Gastrocnemius medialis (tissue), 4 donors: ENCODE measurements at regions not wholly inside any gene's neighbourhood (a gene's known extent, or its start where the extent isn't known, plus 50 kb on each side); places are given as distances from the start of the nearest gene placed in this dataset.

ENCODE experiments used
- ATAC-seq, 2 donors: fragments of 150-250 bp; one replicate each; pipeline ENCODE4 v1.9.1; 2016
- DNase-seq, 2 donors: peaks; one replicate each; pipeline ENCODE4 v3.0.0-alpha.2; 2019
- H3K27ac ChIP-seq, 4 donors: fragments of 200-600 bp; sonication (generic); 1 replicate in 1 of 4; 2 replicates in 3 of 4; pipeline ENCODE4 v1.5.1; 2016 to 2018; ENCODE audit warnings: mild to moderate bottlenecking in 2 of 4, moderate library complexity in 1 of 4
- H3K27me3 ChIP-seq, 3 donors: fragments of 200-600 bp; sonication (generic) in 2 of 3; 1 replicate in 1 of 3; 2 replicates in 2 of 3; pipeline versions ENCODE4 v1.5.1 to v1.6.0; 2016 to 2019; ENCODE audit warnings: mild to moderate bottlenecking in 1 of 3, moderate library complexity in 1 of 3
- H3K36me3 ChIP-seq, 2 donors: fragments of 200-600 bp; sonication (generic) in 1 of 2; one replicate each; pipeline ENCODE4 v1.5.1; 2017 to 2018
- H3K4me1 ChIP-seq, 2 donors: fragments of 200-600 bp; sonication (generic) in 1 of 2; one replicate each; pipeline ENCODE4 v1.5.1; 2016 to 2017; ENCODE audit warnings: mild to moderate bottlenecking in 2 of 2
- H3K4me3 ChIP-seq, 4 donors: fragments of 200-600 bp; sonication (generic) in 3 of 4; 1 replicate in 1 of 4; 2 replicates in 3 of 4; pipeline ENCODE4 v1.5.1; 2016 to 2019; ENCODE audit warnings: mild to moderate bottlenecking in 2 of 4
- H3K9me3 ChIP-seq, 3 donors: fragments of 200-600 bp; sonication (generic) in 2 of 3; 1 replicate in 1 of 3; 2 replicates in 2 of 3; pipeline ENCODE4 v1.5.1; 2016 to 2019
- CTCF ChIP-seq, 5 experiments: fragments of 450-650 bp in 3 of 5; fragments of 200-600 bp in 2 of 5; sonication (generic) in 2 of 5; IDR thresholded peaks in 4 of 5; conservative IDR thresholded peaks in 1 of 5; 1 replicate in 4 of 5; 2 replicates in 1 of 5; pipeline ENCODE4 v1.5.1; 2016 to 2019; ENCODE audit warnings: antibody characterized with exemption in 5 of 5, mild to moderate bottlenecking in 3 of 5, moderate library complexity in 3 of 5
- POLR2A ChIP-seq, 2 donors: fragments of 450-650 bp; IDR thresholded peaks; one replicate each; pipeline ENCODE4 v1.6.1; 2017; ENCODE audit warnings: antibody characterized with exemption in 2 of 2, mild to moderate bottlenecking in 2 of 2, moderate library complexity in 2 of 2
- in situ Hi-C, 4 donors: fragments of 200-750 bp; cut with MboI; loops; one replicate each; pipeline versions ENCODE4 v1.15.0 to v1.8.0; 2017; ENCODE audit warnings: low sequenced_read_pairs in 4 of 4
- intact Hi-C: fragments of 100-400 bp; cut with DNase I; formaldehyde crosslinking; loops from one replicate; pipeline ENCODE4 v1.15.1; 2023; ENCODE audit warnings: low total_unique reads

DNA sequence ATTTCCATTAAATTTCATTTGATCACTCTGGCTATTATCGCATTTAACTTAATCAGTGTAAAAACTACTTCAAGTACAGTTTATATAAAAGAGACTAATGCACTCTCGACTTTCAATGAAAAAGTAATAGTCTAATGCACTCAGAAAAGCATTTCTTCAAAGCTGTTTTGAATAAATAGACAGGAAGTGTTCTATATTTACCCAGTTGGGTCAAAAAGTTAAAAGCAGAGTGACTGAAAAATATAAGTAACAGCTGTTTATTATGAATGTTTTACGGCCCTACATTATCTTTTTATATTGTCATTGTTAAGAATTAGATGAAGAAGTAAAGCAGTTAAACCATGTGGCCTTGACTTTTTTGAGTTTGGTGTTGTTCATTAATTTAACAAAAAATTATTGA, 391.8 kb downstream of the ZPLD1 start:
- no peak overlapping the region for H3K4me3 ChIP-seq
- H3K9me3 ChIP-seq = no peaks in the 10 kb centered on the region
- H3K27me3 ChIP-seq = no peaks in the 10 kb centered on the region
- DNase-seq (no peak), ATAC-seq (no peak)
- intact Hi-C loops (no loop called here), in situ Hi-C loops (no loop called here)
- H3K36me3 ChIP-seq = no peaks in the 10 kb centered on the region
- TF ChIP-seq CTCF (IDR thresholded peaks at IDR 0.05 in 4 of 5, conservative IDR thresholded peaks at IDR 0.05 in 1 of 5) = no peak
- TF ChIP-seq POLR2A (IDR thresholded peaks at IDR 0.05) = no peak
- H3K27ac ChIP-seq = no peak overlapping the region
- no peaks in the 10 kb centered on the region for H3K4me1 ChIP-seq

DNA sequence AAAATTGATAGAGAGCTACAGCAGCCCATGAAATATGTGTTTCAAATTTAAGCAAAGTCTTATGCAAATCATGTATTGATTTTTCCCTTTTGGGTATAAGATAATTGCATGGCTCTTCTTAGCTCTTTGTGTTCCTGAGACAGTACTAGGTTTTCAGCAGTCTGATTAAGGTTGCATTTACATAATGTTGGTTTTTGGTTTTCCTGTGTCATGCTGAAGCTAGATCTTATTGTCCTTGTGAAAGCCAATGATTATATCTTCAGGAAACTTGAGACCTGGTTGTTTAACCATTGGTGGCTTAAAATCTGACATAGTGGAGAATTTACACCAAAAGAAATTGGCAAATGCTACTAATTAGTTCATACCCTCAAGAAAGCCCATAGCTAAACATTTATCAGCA, 392.6 kb downstream of the ZPLD1 start:
- Histone ChIP-seq H3K4me1 (no peaks in the 10 kb centered on the region), H3K9me3 (no peaks in the 10 kb centered on the region), H3K4me3 (no peak overlapping the region), H3K27me3 (no peaks in the 10 kb centered on the region), H3K27ac (no peak overlapping the region), H3K36me3 (no peaks in the 10 kb centered on the region)
- ATAC-seq = no peak
- intact Hi-C loops (no loop called here), in situ Hi-C loops (no loop called here)
- no peak for DNase-seq
- TF ChIP-seq CTCF (IDR thresholded peaks at IDR 0.05 in 4 of 5, conservative IDR thresholded peaks at IDR 0.05 in 1 of 5) (no peak), POLR2A (IDR thresholded peaks at IDR 0.05) (no peak)

DNA sequence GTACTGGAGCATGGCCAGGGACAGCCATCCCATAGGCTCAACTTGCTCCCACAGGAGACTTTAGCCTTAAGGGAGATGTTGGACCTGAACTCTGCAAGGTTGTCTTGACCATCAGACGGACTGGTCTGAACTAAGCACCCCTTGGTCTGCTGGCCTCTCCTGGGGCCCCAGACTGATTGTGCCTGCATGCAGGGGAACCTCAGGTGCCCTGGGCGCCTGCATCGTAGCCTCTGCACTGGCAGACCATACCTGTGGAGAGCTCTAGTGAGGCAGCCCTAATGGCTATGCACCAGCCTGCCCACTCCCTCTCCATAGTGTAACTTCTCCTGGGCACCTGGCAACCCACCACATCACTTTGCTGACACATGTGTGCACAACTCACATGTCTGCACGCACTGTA, 395.6 kb downstream of the ZPLD1 start:
- TF ChIP-seq CTCF (IDR thresholded peaks at IDR 0.05 in 4 of 5, conservative IDR thresholded peaks at IDR 0.05 in 1 of 5) (no peak), POLR2A (IDR thresholded peaks at IDR 0.05) (no peak)
- no peak overlapping the region for H3K27ac ChIP-seq
- no peak overlapping the region for H3K4me3 ChIP-seq
- intact Hi-C loops = no loop called here
- no peaks in the 10 kb centered on the region for H3K36me3 ChIP-seq
- no peaks in the 10 kb centered on the region for H3K27me3 ChIP-seq
- in situ Hi-C loops = no loop called here
- no peaks in the 10 kb centered on the region for H3K4me1 ChIP-seq
- no peak for DNase-seq
- no peak for ATAC-seq
- H3K9me3 ChIP-seq = no peaks in the 10 kb centered on the region

DNA sequence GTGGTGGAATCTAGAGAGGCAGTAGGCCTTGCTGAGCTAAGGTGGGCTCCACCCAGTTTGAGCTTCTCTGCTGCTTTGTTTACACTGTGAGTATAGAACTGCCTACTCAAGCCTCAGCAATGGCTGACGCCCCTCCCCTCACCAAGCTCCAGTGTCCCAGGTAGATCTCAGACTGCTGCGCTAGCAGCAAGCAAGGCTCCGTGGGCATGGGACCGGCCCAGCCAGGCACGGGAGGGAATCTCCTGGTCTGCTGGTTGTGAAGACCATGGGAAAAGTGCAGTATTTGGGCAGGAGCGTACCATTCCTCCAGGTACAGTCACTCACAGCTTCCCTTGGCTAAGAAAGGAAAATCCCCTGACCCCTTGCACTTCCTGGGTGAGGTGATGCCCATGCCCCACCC, 407.1 kb downstream of the ZPLD1 start:
- Histone ChIP-seq H3K27ac (no peak overlapping the region), H3K4me3 (no peak overlapping the region), H3K27me3 (no peaks in the 10 kb centered on the region), H3K36me3 (no peaks in the 10 kb centered on the region), H3K4me1 (no peaks in the 10 kb centered on the region), H3K9me3 (no peaks in the 10 kb centered on the region)
- in situ Hi-C loops = no loop called here
- TF ChIP-seq CTCF (IDR thresholded peaks at IDR 0.05 in 4 of 5, conservative IDR thresholded peaks at IDR 0.05 in 1 of 5) = no peak
- no peak for TF ChIP-seq POLR2A (IDR thresholded peaks at IDR 0.05)
- ATAC-seq = no peak
- intact Hi-C loops = no loop called here
- DNase-seq = no peak

- Histone ChIP-seq H3K36me3 (no peaks in the 10 kb centered on the region), H3K9me3 (no peaks in the 10 kb centered on the region), H3K4me3 (no peak overlapping the region), H3K4me1 (no peaks in the 10 kb centered on the region), H3K27ac (no peak overlapping the region), H3K27me3 (no peaks in the 10 kb centered on the region)
- in situ Hi-C loops = no loop called here
- DNase-seq = no peak
- no peak for ATAC-seq
- intact Hi-C loops = no loop called here
- no peak for TF ChIP-seq CTCF (IDR thresholded peaks at IDR 0.05 in 4 of 5, conservative IDR thresholded peaks at IDR 0.05 in 1 of 5)
- TF ChIP-seq POLR2A (IDR thresholded peaks at IDR 0.05) = no peak
Observed at GRCh38 chr3:102866845-102867244, 432.0 kb downstream of the ZPLD1 start.
